GM21723 (cell line): ENCODE measurements at regions not wholly inside any gene's neighbourhood (a gene's known extent, or its start where the extent isn't known, plus 50 kb on each side); places are given as distances from the start of the nearest gene placed in this dataset.

Experiments
- ATAC-seq: cut with Tn5 transposase; IDR thresholded peaks from one replicate; pipeline ENCODE4 v1.9.1; 2021; ENCODE audit warnings: mild to moderate bottlenecking, moderate library complexity; ENCODE audit not compliant: unreplicated experiment

- ATAC-seq: no peak
Measured at GRCh38 chr16:87056551-87056950, 260.6 kb downstream of the C16orf95 start.

DNA sequence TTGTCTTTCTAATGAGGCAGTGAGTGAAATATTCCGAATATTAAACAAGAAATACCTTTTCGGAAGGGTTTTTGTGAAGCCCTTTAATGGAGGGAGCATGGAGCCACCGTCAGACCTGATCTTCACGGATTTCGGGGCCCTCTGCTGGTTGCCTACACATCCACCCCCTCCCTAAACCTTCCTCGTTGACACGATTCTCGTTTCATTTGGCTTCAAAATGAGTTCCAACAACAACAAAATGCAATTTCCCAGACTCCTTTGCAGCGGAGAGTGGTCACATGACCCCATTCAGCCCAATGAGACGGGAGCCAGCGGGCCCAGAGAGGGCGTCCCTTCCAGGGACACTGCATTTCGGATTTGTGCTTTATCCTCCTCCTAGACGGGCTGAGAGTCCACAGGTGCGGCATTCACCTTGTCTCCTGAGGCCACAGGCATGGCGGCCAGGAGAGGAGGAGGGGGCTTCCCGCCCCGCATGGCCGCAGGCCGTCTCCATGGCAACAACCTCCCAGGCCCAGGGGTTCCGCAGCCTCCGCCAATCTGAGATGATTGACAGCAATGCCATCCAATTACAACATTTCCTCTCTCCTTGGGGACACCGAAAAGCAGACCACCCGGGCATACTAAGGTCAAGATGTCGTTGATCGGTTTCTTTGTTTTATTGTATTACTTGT is 259.8 kb downstream of the C16orf95 start:
- no peak for ATAC-seq

GRCh38 chr16:87057951-87058560 is 259.1 kb downstream of the C16orf95 start:
- no peak for ATAC-seq

GRCh38 chr16:87058728-87059250 is 258.4 kb downstream of the C16orf95 start:
- ATAC-seq: no peak

GRCh38 chr16:87060034-87060986 is 256.9 kb downstream of the C16orf95 start:
- no peak for ATAC-seq

DNA sequence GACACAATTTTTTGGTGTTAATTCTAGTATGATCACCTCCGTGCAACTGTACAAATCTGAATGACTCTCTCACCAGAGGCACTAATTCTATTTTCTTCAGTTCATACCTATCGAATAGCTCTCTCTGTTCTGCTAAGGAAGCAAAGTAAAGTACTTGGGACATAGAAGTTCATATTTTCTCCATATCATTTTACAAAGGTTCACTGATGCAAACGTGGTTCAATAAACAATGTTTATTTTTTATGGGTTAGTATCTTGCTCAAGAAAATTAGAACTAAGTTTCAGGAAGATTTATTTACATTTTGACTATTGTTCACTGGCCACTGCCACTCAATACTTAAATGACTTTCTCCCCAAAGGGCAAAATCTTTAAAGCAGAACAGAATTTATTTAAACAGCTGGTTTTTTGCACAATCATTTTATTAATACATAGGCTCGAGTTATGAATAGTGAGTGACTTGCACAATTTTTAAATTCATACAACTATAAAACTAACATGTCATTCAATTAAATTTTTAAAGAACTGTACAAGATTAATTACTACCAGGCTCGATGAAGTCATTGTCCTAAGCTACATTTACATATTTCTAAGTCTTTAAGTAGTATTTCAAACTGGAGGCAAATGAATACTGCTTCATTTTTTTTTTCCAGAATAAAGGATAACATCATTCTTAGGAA is 255.8 kb downstream of the C16orf95 start:
- no peak for ATAC-seq

DNA sequence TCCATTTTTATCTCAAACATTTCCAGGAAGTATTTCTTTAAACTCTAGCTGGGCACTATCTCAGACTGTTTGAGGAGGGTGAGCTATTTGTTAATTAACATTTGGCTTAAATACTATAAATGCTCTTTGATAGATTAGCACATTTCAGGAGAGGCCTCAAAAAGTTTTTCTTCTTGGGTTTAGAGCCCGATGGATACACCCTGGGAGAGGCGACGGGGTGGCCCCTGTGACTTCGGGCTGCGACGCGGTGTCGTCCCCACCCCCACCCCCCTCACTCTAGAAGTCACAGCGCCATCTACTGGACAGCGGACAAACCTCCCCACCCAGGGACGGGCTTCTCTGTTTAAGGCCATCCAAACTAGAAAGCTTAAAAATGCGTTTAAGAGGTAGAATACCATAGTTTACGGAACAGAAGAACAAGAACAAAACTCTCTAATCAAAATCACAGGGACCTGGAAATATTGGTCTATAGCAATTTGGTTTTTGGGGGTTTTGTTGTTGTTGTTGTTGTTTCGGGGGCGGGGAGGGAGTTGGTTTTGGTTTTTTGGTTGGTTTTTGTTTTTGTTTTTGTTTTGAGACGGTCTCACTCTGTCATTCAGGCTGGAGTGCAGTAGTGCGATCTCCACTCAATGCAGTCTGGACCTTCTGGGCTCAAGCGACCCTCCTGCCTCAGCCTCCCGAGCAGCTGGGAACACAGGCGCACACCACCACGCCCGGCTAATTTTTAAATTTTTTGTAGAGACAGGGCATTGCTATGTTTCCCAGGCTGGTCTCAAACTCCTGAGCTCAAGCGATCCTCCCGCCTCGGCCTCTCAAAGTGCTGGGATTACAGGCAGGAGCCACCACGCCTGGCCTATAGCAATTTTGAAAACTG is 254.4 kb downstream of the C16orf95 start:
- no peak for ATAC-seq

GRCh38 chr16:87063543-87063942 is 253.6 kb downstream of the C16orf95 start:
- no peak for ATAC-seq

GRCh38 chr16:87064731-87065445 is 252.3 kb downstream of the C16orf95 start:
- no peak for ATAC-seq

GRCh38 chr16:87065446-87066132 is 251.6 kb downstream of the C16orf95 start:
- ATAC-seq: no peak

GRCh38 chr16:87066133-87067002 is 250.8 kb downstream of the C16orf95 start:
- ATAC-seq: no peak

DNA sequence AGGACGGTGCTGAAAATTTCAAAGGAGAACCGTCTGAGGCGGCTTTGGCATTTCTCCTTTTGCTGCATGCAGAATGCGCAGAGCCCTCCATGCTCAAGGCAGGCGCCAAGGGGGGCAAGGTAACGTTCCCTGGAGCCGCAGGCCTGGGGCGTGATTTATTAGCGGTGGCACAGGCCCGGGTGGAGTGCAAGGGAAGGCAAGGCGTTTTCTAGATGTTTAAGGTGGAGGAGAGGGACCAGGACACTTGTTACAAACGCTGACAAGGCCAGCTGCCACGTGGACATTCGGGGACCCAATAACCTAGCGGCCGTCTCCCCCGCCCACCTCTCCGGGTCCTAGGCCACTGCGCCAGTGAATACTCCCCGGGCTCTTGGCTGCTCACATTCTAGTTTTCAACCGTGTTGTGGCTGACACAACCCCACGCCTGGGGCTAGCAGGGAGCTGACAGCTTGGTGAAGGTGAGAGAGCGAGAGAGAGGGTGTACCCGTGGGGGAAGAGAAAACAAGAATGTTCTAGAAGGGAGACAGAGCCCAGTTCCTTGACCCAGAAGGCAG is 250.1 kb downstream of the C16orf95 start:
- no peak for ATAC-seq

DNA sequence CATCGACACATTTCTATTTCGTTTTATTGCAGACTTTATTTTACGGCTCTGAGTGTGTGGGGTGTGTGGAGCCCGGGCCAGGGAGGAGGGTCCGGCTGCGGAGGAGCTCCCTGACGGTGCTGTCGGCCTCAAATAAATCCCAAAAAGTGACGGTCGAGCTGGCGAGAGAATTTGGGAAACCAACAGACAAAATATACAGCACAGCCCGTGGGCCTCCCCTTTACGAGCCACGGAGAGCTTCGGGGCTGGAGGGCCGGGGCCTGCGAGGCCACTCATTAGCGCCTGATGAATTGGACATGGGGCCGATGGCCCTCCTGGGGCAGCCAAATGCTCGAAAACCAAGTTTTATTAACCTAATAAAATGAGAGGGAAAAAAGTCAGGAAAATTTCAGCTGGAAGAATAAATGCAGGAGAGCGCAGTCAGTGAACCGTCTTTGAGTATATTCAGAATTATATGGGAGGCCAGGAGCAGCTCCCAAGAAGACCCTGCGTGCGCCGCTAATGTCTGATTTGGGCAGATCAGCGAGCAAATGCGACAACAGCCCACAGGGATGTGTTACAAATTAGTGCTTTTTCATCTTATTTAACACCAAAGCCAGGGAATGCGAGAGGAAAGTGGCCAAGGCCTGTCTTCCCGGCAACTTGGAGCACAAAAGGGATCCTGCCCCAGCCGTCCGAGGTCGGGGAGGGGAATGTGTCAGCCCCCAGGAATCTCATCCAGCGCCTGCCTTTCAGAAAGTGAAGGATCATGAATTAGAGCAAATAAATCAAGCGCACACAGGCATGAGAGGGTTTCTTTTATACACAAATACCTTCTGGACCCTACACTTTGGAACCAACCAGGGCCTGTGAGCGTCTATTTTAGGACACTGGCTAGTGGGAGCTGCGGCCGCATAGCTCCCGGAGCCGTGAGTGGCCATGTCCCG is 249.1 kb downstream of the C16orf95 start:
- no peak for ATAC-seq

GRCh38 chr16:87068762-87069150 is 248.4 kb downstream of the C16orf95 start:
- no peak for ATAC-seq

DNA sequence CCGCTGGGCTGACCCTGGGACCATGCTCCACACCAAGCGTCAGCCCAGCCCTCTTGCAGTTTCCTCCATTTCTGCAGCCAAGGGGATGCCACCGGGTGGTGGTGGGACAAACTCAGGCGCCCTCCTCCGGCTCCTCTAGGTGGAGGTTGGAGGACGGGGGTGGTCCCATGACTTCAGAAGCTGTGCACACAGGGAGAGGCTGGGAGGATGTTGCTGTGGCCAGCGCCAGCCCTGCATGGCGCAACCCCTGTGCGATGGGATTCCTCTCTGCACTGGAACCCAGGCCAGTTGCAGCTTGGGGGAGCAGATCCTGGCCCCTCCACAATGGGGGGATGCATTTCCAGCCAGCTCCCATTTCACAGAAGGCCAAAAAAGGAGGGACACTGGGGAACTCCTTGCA is 246.5 kb downstream of the C16orf95 start:
- no peak for ATAC-seq

DNA sequence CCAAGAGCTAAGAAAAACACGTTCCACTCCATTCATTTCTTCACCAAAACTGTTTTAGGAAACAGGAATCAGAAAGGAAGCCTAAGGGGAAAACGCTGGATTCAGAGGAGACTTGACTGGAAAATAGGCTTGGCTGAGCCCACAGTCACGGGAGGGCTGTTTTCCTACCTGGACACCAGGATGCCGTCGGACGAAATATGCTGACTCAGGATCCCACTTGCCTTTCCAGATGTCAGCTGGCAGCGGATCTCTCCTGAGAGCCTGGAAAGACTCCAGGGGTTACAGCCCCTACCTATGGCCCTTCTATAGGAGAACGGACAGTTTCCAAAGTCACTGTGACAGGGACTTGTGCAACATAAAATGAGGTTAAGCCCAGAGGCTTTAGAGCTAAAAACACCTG is 245.1 kb downstream of the C16orf95 start:
- ATAC-seq: no peak
